Heart left ventricle (tissue), 13 donors: ENCODE measurements at regions not wholly inside any gene's neighbourhood (a gene's known extent, or its start where the extent isn't known, plus 50 kb on each side); places are given as distances from the start of the nearest gene placed in this dataset.

Source experiments
- POLR2A ChIP-seq, 2 donors: fragments of 450-650 bp; IDR thresholded peaks; one replicate each; pipeline ENCODE4 v1.6.1; 2017; ENCODE audit warnings: antibody characterized with exemption in 2 of 2, mild to moderate bottlenecking in 2 of 2, moderate library complexity in 2 of 2
- TF ChIP-seq, protein P1 (sequence below), 12 donors: fragments of 200-600 bp; sonication (generic) in 4 of 12; IDR thresholded peaks; one replicate each; pipeline versions ENCODE4 v1.5.0 to v1.8.0; 2018 to 2022; ENCODE audit warnings: antibody characterized with exemption in 12 of 12, mild to moderate bottlenecking in 5 of 12
- donor health status: ischemic (EF 13 %, LVEDD 7.1; RV severe dilation, severe dysfunction).
- donor health status: DM: no; HTN: yes; CAD: no.
- donor health status: DM: no; HTN: no; CAD: no.
- donor health status: ischemic (EF 25% LVEDD 6.9; RV normal size, moderate dysfunction).
- donor health status: ischemic (EF 25% LVEDD 5.7; RV mildly dilated, moderate dysfunction).
- donor health status: ischemic (EF 35%, LVEDD 5.7; RV mildly dilated, moderate dysfunction).
- donor health status: nonischemic (EF 11% LVEDD 7.7; RV severe dilation, severe dysfunction).
- donor health status: DM: yes; HTN: yes; CAD: no.
- donor health status: PGD.
- donor health status: ischemic (EF 29% LVEDD 5.4; RV normal size, mild dysfunction).
- donor health status: nonischemic (EF 23%, LVEDD 6.1; RV moderate dilation, normal function).

DNA sequence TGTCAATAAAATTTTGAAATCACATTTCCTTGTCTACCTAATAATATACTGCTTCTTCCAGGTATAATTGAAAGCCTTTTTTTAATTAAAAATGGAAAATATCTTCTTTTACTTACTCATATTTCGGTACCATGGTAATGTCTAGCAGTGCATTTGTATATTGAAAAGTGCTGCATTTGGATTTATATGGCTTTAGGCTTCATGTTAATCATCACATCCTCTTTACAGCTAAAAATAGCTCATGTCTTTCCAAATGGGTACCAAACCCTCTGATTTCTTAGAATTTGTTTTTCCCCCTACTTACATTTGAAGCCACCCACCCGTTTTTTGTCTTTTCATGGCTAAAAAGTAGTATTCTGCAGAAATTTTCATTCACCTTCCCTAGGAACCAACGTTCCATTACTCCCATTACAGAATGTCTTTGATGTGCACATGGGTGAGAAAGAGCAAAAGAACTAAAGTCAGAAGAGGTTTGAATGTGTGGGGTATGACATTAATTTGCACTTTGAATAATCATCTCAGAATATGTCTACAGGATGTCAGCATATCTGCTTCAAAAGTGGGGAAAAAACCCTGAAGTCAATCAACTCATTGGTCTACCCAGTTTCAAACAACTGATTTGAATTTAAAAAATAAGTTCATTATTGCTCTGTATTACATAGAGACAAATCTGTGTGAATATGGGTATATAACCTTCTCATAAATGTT is 935.9 kb downstream of the GATA3 start:
- TF ChIP-seq, protein P1, sequence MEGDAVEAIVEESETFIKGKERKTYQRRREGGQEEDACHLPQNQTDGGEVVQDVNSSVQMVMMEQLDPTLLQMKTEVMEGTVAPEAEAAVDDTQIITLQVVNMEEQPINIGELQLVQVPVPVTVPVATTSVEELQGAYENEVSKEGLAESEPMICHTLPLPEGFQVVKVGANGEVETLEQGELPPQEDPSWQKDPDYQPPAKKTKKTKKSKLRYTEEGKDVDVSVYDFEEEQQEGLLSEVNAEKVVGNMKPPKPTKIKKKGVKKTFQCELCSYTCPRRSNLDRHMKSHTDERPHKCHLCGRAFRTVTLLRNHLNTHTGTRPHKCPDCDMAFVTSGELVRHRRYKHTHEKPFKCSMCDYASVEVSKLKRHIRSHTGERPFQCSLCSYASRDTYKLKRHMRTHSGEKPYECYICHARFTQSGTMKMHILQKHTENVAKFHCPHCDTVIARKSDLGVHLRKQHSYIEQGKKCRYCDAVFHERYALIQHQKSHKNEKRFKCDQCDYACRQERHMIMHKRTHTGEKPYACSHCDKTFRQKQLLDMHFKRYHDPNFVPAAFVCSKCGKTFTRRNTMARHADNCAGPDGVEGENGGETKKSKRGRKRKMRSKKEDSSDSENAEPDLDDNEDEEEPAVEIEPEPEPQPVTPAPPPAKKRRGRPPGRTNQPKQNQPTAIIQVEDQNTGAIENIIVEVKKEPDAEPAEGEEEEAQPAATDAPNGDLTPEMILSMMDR (IDR thresholded peaks at IDR 0.05): no peak
- TF ChIP-seq POLR2A (IDR thresholded peaks at IDR 0.05): no peak
